Ammon's horn (tissue), 1 donor: ENCODE measurements at regions not wholly inside any gene's neighbourhood (a gene's known extent, or its start where the extent isn't known, plus 50 kb on each side); places are given as distances from the start of the nearest gene placed in this dataset.

Experiments used
- DNase-seq: peaks from one replicate; pipeline ENCODE4 v3.0.0-alpha.2; 2016; ENCODE audit warnings: low spot score

DNA sequence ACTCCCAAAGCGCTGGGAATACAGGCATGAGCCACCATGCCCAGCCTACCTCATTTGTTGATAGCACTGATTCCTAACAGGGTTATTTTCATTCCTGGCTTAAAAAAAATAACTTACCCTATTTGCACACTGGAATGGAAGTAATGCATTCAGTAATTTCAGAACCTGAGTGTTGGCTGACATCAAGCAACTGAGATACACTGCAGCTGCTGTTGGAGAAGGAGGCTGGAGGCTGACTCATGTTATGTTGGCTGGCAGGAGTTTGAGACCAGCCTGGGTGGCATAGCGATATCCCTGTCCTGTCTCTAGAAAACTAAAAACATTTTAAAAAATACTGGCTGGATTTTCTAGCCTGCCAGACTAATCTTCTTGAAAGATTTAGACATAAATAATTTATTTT lies 385.1 kb upstream of the MEX3C start:
- peak; percentile 33 for DNase-seq

DNA sequence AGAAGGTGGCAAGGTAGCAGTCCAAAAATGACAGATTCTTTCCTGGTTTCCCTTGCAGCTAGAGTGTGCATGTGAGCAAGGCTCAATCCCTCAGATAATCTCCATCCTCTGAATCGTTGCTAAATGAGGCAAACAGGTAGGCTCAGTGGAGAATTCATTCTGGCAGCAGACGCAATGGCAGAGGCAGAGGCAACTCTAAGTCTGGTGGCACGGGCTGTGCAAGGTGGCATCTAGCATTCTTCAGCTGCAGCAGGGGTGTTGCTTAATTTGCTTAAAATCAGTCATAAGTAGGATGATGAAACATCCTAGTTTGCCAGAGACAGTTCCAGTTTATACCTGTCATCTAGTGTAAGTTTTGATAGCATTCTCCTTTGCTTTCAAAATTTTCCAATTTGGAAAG lies 391.1 kb upstream of the MEX3C start:
- DNase-seq = no peak

DNA sequence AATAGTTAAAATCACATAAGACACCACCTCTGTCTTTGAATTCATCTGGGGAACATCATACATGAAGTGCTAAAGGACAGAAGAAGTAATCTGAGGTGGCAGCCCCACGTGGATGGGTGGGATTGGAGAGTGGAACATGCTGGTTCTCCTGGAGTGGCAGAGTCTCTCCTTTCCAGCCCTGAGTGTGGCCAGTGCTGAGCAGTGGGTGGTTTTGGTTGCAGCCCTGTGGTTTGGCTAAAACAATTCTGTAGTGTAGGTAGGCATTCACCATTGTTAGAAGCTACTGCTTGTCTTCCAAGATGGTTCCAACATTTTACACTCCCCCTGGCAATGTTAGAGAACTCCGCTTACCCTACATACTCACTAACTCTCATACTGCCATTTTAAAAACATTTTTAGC lies 396.4 kb upstream of the MEX3C start:
- DNase-seq = no peak

DNA sequence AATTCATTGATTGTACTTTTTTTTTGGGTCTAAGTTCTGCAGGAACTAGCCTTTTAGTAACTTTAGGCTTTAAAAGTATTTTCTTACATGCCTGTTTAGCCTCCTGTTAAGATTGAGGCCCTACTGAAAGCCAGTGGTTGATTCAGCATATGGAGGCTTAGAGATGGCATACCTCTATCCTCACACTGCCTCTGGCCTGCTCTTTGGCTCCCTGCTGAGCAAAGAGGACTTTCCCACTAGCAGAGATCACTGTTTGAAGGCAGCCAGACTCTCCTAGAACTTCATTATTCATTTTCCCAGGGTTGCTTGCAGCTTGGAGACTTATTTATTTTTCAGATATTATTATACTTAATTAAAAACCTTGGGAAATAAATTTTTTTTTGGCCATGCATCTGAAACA lies 405.6 kb upstream of the MEX3C start:
- no peak for DNase-seq

DNA sequence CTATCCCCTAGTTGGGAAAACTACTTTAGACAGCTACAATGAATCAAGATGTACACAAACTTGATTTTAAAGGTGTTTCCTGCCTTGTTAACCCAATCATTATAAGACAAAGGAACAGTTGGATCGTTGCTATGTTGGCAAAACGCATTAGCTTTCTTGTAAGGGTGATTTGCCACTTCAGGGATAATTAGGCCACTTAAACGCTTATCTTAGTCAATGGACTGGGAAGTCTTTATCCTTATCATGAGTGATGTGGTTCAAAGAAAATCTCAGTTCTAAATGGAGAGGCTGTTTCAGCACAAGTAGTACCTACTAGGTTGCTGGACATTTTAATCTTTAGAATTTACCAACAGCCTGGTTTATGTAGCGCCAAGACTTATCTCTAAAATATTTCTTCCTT lies 406.1 kb upstream of the MEX3C start:
- DNase-seq = no peak

GRCh38 chr18:51610481-51610880 lies 413.0 kb upstream of the MEX3C start:
- no peak for DNase-seq

- no peak for DNase-seq
Measured at GRCh38 chr18:51611326-51611725, 413.8 kb upstream of the MEX3C start.

DNA sequence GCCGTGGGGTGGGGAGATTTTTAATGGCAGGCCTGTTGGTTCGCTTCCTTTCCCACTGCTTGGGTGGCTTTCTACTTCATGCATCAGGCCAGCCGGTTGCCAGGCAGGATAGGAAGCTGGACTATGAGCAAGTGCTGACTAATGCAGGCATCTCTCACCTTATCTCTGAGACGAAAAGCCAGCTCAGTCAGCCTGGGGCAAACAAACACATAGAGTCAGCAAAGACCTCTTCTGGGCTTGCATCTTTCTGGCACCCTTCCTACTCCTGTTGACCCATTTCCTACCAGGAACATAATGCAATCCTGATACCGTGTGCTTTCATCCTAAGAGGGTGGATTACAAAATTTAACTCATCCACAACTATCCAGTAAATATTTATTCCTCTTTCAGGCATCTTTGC lies 416.6 kb upstream of the MEX3C start:
- DNase-seq = no peak

DNA sequence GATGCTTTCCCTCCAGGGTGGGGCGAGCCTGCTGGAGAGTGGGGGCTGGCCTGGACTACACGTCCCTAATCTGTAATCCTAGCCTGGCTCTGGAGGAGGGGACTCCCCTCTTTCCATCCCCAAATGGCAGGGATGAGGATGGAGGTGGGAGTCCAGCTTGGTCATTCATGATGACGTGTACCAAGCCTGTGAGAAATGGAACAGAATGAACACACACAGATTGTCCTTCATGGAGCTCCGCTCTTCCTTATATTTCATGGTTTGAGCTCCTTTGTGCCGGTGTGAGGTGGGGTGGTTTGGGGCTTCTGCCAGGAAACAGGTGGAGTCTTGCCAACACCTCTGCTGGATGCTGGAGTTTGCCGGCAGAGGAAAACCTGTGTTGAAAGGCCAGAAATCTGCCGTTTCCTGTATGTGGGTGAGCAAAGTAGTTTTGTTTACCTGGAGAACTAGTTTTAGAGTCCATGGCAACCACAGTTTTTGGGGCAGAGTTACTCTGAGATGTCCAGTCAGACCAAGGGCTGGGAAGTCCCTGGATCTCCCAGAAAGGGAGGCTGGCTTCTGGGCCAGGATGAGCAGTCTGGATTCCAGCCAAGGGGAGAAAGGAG lies 417.6 kb upstream of the MEX3C start:
- no peak for DNase-seq

DNA sequence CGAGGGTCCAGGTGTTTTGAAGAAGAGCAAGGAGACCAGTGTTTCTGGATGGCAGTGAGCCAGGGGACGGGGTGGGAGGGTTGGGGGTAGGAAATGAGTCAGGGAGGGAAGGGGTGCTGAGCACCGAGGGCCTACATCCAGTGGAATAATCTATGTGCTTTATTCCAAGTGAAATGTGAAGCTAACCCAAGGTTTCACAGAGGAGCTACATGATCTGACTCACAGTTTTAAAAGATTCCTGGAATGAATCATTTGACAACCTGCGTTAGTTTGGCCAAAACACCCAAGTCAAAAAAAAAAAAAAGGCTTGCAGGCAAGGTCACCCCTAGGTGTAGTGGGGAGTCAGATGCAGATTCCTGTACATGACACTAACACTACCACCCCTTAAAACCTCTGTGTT lies 419.7 kb upstream of the MEX3C start:
- no peak for DNase-seq

- DNase-seq = no peak
Measured at GRCh38 chr18:51617572-51618260, 420.2 kb upstream of the MEX3C start.

DNA sequence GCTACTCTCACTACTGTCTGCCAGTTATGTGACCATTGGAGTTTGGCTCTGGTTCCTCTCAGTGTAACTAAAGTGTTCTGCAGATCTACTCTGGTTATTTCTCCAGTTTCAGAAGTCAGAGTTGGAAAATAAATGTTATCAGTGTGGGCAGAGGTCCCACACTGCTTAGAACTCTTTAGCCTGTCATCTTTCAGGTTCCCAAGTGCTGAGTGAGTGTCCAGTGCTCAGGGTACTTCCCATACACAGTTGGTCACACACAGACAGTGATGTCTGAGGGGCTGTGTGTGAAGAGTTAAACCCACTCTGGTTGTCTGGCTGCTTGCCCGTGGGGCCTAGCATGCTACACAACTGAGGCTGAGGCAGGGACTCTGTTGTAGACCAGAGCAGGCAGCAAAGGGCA lies 421.8 kb upstream of the MEX3C start:
- no peak for DNase-seq

DNA sequence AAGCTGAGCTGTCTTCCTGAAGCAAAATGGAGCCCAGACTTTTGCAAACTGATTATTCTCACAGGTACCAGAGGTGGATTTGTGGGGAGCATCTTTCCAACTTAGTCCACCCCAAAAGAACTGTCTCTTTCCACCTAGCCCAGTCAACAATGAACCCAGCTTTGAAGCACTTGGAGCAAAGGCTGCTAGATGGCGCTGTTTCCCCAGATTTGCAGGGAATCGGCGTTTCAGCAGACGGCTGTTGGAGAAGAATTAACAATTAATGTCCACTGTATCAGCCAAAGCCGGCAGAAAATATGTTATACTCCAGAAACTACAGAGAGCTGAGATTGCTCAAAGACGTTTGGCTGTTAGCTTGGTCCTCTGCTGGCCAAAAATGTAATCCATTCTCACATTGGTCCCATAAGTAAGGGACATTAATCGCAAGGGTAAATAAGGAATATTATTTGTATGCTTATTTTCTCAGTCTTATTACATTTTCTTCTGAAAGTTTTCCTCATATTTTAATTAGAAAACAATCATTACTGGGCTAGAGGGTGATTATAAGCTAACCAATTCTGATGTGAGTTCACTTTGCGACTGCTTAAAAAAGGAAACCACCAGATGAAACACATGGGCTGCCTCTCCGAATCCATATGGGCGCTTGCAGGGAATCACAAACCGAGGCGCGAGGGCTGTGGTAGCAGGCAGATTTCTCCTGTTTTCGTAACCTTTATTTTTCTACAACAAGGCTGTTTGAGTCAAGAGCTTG lies 423.8 kb upstream of the MEX3C start:
- peak; percentile 89 for DNase-seq

DNA sequence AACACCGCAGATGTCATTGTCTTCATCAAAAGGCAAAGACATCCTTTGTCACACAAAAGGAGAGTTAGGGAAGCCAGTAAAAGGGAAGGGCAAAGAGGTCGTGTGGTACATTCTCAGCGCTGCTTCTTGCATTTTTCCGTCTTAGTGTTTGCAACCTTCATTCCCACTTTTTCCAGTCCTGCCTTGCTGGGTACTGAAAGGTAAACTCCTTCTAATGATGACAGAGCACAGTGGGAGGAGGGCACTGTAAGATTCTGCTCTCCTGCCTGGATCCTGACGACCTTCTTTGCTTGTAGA lies 424.3 kb upstream of the MEX3C start:
- DNase-seq = no peak

- no peak for DNase-seq
Measured at GRCh38 chr18:51622702-51623101, 425.2 kb upstream of the MEX3C start.

GRCh38 chr18:51623653-51624052 lies 426.2 kb upstream of the MEX3C start:
- no peak for DNase-seq

DNA sequence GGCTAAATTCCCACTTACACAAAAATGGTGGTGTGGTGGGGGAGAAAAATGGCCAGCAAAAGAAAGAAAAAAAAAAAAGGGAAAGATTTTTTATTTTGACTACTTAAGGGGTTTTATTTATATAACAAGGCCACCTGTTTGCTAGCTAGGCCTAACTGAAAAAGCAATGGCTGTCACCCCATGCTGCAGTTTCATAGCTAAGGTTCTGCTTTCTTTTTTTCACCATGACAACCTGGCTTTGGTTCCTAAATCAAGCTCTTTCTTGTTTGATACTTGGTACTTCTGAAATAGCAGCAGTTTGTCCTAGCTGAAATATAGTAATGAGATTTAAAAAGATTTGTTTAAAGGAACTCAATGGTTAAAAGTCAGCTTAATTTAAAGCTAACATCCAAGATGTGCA lies 433.2 kb upstream of the MEX3C start:
- peak; percentile 32 for DNase-seq

DNA sequence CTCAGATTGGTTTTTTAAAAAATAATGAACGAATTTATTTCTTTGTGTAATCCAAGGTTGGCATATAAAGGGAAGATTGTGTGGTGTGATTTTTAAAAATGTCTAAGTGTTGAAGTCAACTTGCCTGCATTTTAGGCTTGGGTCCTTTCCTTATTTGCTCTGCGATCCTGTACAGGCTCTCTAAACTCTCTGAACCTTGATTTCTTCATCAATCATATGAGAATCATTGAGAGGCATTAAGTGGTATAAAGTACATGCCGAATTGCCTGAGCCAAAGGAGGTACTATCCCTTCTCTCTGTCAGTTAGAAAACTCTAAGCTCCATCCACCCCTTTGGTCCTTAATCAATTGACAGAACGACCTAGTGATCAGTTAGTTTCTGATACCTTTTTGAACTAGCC lies 440.4 kb upstream of the MEX3C start:
- no peak for DNase-seq

GRCh38 chr18:51639541-51639940 lies 442.1 kb upstream of the MEX3C start:
- no peak for DNase-seq

DNA sequence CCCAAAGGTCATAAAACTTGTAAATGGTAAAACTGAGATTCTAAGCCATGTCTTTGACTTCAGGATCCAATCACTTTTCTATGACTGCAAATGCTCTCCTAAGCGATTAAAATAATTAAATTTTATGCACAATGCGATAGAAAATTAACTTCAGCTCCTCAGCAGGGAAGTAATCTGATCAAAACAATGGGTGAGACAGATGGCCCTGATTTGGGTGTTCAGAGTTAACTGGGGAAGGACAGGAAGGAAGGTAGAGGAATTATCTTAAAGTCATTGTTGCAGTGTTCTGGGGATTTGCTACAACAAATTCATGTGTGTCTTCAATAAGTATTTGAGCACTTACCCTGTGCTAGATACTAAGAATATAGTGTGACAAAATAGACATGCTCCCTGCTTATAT lies 446.0 kb upstream of the MEX3C start:
- DNase-seq = no peak

DNA sequence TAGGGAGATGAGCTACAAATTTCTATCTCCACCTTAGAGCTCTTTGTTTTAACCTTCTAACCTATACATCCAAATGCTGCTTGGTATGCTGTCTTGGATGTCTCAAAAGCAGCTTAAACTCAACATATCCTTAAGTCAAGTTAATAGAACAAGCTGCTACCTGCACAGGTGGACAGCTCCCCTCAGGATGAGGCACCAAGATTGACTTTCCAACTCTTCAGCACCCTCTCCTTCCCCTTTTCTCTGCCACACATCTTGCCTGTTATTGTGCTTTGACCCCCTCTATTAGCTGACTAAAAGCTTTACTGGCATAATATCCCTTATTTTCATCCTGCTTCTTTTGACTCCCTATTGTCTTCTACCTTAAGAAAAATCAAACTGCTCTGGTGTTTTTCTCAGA lies 448.1 kb upstream of the MEX3C start:
- no peak for DNase-seq

- DNase-seq = no peak
Measured at GRCh38 chr18:51647346-51647745, 449.9 kb upstream of the MEX3C start.

DNA sequence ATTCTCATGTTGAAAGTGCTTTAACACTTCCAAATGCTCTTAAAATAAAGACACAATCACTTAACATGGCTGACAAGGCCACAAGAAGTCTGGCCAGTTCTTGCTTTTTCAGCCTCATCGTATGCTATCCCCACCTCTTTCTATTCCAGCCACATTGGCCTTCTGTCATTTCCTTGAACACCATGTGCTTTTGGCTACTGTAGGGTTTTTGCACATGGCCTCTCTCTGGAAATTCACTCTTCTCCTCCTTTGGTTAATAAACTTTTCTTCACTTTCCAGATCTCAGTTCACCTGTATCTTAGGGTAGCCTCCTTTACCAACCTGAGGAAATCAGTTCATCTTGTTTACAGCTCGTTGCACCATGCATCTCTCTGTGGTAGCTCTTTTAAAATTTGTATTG lies 450.5 kb upstream of the MEX3C start:
- no peak for DNase-seq

DNA sequence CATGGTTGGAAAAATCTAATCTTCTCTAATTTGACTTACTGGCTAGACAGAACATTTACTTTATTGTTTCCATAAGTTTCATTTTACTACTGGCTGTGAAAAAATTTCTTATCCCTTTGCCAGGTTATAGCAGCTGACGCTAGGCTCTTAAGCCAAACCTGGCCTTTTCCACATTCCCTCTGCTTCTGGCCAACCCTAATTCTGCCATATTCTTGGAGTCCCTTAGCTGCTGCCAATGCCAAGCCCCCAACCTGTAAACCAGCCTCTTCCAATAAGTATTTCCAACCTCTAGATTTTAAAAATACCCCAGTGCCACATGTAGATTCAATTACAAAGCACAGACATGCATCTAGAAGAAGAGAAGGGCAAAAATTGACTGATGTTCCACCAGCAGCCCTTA lies 452.3 kb upstream of the MEX3C start:
- DNase-seq = no peak
